NB4 (cell line): ENCODE measurements at regions not wholly inside any gene's neighbourhood (a gene's known extent, or its start where the extent isn't known, plus 50 kb on each side); places are given as distances from the start of the nearest gene placed in this dataset.
"Not testable (repeated sequence)": the region's sequence is repeated elsewhere in the genome, so short reads cannot be mapped to it uniquely, and the experiment has no call there.

Experiments
- DNase-seq: peaks from one replicate; pipeline ENCODE4 v3.0.0; 2010; ENCODE audit warnings: low read depth
- H3K4me3 ChIP-seq: one replicate; pipeline ENCODE4 v1.5.1; 2011; ENCODE audit warnings: mild to moderate bottlenecking, low read depth, low read length, moderate library complexity
- MYC ChIP-seq: IDR thresholded peaks from 2 replicates; pipeline ENCODE4 v1.6.1; 2011; ENCODE audit warnings: low read depth, low read length
- POLR2A ChIP-seq: IDR thresholded peaks from 2 replicates; pipeline ENCODE4 v1.6.1; 2011; ENCODE audit warnings: mild to moderate bottlenecking; ENCODE audit not compliant: insufficient read length; ENCODE audit errors: extremely low read depth
- TF ChIP-seq, protein P1 (sequence below): IDR thresholded peaks from 2 replicates; pipeline ENCODE4 v1.6.1; 2011; ENCODE audit warnings: low read depth, low read length
- TF ChIP-seq, protein P2 (sequence below): IDR thresholded peaks from one replicate; pipeline ENCODE4 v1.5.1; 2012; ENCODE audit warnings: low read depth, low read length

DNA sequence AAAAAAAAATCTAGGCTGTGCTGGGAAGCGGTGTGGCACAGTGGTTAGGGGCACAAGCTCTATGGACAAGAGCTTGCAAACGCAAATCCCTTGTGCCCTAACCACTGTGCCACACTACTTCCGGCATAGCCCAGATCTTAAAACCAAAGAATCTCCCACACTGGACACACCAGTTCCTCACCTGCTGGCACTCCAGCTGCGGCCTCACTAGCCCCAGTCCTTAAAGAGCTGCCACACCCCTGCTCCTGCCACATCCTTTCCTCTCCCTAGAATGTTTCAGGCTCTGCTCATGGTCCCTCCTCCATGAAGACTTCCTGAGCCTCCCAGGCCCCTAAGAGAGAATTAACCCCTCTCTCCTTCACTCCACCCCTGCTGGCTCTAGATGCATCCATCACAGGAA is 71.8 kb upstream of the SRSF6 start:
- no peak for TF ChIP-seq POLR2A
- TF ChIP-seq, protein P1, sequence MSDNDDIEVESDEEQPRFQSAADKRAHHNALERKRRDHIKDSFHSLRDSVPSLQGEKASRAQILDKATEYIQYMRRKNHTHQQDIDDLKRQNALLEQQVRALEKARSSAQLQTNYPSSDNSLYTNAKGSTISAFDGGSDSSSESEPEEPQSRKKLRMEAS: no peak
- no peak for DNase-seq

DNA sequence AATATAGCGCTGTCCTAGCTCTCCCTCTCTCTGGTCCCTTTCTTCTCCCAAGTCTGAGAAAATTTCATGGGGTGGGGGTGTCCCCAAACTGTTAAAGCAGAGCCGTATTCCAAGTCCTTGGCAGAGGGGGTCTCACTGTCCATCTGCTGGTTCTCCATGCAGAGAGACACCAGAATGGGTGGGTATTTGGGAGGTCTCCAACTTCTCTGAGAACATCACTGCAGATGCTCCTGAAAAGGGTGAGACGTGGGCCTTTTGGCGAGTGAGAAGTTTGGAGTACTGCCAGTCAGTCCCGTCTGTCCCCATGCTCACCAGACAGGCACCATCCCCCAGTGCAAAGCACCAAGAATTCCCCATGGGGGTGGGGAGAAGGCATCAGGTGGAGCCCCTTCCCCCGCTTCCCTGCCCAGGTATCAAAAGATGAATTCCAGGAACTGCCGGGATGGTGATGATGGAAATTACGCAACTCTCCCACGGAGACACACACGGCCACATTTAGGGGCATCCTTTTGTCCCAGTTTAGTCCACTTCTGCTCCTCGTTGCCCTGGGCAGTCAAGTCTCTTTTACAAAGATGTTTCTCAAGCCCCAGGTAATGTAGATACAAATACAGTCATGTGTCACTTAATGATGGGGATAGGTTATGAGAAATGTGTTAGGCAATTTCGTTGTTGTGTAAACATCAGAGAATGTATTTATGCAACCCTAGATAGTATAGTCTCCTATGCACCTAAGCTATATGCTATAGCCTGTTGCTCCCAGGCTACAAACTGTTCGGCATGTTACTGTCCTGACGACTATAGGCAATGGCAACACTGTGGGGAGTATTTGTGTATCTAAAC is 73.4 kb upstream of the SRSF6 start:
- TF ChIP-seq, protein P1: no peak
- TF ChIP-seq POLR2A: no peak
- TF ChIP-seq, protein P2, sequence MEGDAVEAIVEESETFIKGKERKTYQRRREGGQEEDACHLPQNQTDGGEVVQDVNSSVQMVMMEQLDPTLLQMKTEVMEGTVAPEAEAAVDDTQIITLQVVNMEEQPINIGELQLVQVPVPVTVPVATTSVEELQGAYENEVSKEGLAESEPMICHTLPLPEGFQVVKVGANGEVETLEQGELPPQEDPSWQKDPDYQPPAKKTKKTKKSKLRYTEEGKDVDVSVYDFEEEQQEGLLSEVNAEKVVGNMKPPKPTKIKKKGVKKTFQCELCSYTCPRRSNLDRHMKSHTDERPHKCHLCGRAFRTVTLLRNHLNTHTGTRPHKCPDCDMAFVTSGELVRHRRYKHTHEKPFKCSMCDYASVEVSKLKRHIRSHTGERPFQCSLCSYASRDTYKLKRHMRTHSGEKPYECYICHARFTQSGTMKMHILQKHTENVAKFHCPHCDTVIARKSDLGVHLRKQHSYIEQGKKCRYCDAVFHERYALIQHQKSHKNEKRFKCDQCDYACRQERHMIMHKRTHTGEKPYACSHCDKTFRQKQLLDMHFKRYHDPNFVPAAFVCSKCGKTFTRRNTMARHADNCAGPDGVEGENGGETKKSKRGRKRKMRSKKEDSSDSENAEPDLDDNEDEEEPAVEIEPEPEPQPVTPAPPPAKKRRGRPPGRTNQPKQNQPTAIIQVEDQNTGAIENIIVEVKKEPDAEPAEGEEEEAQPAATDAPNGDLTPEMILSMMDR: no peak
- no peak for TF ChIP-seq MYC
- H3K4me3 ChIP-seq: no peak overlapping the region
- no peak for DNase-seq

More for the DNA sequence above, 71.8 kb upstream of the SRSF6 start:
- H3K4me3 ChIP-seq: no peak overlapping the region

DNA sequence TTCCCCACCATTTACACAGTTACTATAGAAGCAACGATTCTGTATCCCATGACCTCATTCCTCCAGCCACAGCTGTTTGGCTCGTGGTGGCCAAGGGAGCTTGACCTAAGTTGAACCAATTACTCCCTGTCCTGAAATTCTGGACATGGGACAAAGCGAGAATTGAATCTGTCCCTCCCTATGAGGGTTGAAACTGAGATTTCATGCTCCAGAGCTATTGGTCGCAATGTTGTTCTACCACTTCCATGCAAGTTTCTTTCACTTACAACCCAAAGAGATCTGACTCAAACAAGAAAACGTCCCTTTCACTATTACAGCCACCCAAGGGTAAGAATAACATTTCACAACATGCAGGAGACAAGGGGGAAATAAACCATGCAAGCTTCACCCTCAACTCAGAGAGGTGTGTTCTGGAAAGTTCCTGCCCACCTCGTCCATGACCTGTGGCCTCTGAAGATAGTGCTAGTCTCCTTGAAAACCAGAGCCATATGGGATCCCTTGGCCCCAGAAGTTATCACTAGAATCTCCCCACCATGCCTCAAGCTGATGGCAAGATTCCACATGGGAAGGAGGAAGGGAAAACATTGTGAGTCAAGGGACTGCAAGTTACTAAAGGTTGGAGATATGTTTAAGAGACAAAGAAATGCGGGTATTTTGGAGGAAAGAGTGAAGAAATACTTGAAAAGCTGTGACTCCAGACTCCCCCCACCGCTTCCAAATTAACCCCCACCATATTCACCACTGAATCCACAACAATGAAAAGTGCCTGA is 74.5 kb upstream of the SRSF6 start:
- no peak for DNase-seq
- TF ChIP-seq MYC (no peak), POLR2A (no peak)
- TF ChIP-seq, protein P1: no peak
- TF ChIP-seq, protein P2: no peak
- no peak overlapping the region for H3K4me3 ChIP-seq

DNA sequence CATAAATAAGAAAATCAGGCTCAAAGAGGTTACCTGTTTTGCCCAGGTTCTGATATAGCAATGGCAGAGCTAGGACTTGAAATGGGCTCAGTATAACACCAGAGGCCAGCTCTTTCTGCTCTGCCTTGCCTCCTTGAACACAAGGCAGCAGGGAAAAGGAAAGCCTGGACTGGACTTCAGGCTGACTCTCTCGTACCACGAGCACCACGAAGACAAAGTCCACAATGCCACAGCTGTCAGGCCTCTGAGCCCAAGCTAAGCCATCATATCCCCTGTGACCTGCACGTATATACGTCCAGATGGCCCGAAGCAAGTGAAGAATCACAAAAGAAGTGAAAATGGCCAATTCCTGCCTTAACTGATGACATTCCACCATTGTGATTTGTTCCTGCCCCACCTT is 75.6 kb upstream of the SRSF6 start:
- H3K4me3 ChIP-seq, DNase-seq: not testable (repeated sequence)

DNA sequence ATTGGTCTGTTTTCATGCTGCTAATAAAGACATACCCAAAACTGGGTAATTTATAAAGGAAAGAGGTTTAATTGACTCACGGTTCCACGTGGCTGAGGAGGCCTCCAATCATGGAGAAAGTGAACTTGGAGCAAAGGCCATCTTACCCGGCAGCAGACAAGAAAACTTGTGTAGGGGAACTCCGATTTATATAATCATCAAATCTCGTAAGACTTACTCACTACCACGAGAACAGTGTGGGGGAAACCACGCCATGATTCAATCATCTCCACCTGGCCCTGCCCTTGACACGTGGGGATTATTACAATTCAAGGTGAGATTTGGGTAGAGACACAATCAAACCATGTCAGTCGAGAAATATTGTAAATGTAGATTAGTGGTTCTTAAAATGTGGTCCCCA is 76.2 kb upstream of the SRSF6 start:
- DNase-seq, H3K4me3 ChIP-seq: not testable (repeated sequence)

DNA sequence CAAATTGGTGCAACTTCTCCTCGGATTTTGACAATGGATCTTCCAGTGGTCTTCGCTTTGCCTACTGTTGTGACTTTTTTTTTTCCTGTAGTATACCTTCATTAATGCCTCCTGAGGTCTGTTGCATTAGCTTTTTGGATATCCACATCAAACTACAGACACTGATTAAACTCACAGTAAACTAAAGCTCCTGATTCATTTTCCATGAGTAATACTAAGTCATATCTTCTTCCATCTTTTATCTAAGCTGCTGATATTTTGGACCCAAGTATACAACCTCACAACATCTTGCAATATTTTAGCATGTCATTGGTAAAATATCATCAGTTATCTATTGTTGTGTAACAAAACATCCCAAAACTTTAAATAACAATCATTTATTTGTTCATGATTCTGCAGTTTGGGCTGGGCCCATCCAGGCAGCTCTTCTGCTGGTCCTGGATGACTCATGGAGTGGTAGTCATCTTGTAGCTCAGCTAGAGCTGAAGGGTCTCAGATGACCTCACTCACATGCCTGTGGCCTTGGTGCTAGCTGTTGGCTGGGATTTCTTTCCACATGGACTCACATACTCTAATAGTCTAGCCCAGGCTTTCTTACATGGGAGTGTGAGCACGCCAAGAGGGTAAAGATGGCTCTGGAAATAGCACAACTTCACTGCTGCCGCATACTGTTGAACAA is 78.3 kb upstream of the SRSF6 start:
- no peak for DNase-seq

DNA sequence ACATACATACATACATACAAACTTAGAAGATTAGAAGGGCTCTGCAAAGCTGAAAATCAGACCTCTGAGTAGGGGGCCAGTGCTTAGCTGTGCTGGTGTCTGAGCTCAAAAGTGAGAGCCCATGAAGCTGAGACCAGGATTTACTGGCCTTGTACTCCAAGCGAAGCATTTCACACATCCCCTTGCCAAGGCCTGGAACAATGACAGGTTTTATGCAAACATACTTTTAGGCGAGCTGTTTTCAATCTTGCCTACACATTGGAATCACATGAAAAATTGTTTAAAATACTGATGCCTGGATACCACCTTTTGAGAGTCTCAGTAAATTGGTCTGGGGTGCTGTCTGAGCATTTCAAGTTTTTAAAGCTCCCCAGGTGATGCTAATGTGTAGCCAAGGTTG is 80.9 kb upstream of the SRSF6 start:
- no peak overlapping the region for H3K4me3 ChIP-seq
- TF ChIP-seq MYC (no peak), POLR2A (no peak)
- TF ChIP-seq, protein P2: no peak
- TF ChIP-seq, protein P1: no peak
- DNase-seq: no peak

More for the DNA sequence above, 78.3 kb upstream of the SRSF6 start:
- no peak overlapping the region for H3K4me3 ChIP-seq
- no peak for TF ChIP-seq POLR2A
- TF ChIP-seq, protein P2: no peak
